GM12878 (cell line): ENCODE measurements at regions not wholly inside any gene's neighbourhood (a gene's known extent, or its start where the extent isn't known, plus 50 kb on each side); places are given as distances from the start of the nearest gene placed in this dataset.

Source experiments
- CTCF ChIP-seq, 3 experiments: IDR thresholded peaks in 2 of 3; conservative IDR thresholded peaks in 1 of 3; 2 replicates each; pipeline ENCODE4 v1.5.1; 2011; ENCODE audit warnings: low read depth in 3 of 3, low read length in 3 of 3, mild to moderate bottlenecking in 3 of 3, control low read depth in 2 of 3, moderate library complexity in 2 of 3, inconsistent platforms in 1 of 3, mixed read lengths in 1 of 3; ENCODE audit not compliant: control insufficient read depth in 2 of 3, insufficient read depth in 1 of 3; ENCODE audit errors: extremely low read depth in 1 of 3
- ETV6 ChIP-seq, 2 experiments: fragments of 450-650 bp in 1 of 2; IDR thresholded peaks in 1 of 2; conservative IDR thresholded peaks in 1 of 2; 2 replicates each; pipeline ENCODE4 v1.6.1; 2014; ENCODE audit warnings: antibody characterized with exemption in 1 of 2, borderline replicate concordance in 1 of 2, low read depth in 1 of 2, mild to moderate bottlenecking in 1 of 2, moderate library complexity in 1 of 2
- TAF1 ChIP-seq: IDR thresholded peaks from 2 replicates; pipeline ENCODE4 v1.6.1; 2011; ENCODE audit warnings: mild to moderate bottlenecking, low read depth, low read length, borderline replicate concordance
- TCF12 ChIP-seq: IDR thresholded peaks from 2 replicates; pipeline ENCODE4 v1.6.1; 2011; ENCODE audit warnings: low read depth, mild to moderate bottlenecking, low read length

GRCh38 chr15:87779746-87780145, 476.8 kb downstream of the NTRK3 start:
- no peak for TF ChIP-seq TAF1
- no peak for TF ChIP-seq CTCF (IDR thresholded peaks at IDR 0.05 in 2 of 3, conservative IDR thresholded peaks at IDR 0.05 in 1 of 3; ENCODE audit: control insufficient read depth in 2 of 3, extremely low read depth in 1 of 3, insufficient read depth in 1 of 3, low read depth in 3 of 3, low read length in 3 of 3)
- no peak for TF ChIP-seq ETV6 (conservative IDR thresholded peaks at IDR 0.05 in 1 of 2, IDR thresholded peaks at IDR 0.05 in 1 of 2; ENCODE audit: borderline replicate concordance in 1 of 2, low read depth in 1 of 2)
- no peak for TF ChIP-seq TCF12
